Astrocyte (in vitro differentiated cells and primary cell): ENCODE measurements at regions not wholly inside any gene's neighbourhood (a gene's known extent, or its start where the extent isn't known, plus 50 kb on each side); places are given as distances from the start of the nearest gene placed in this dataset.

Experiments used
- DNase-seq: peaks from one replicate; pipeline ENCODE4 v3.0.0-alpha.2; 2010; ENCODE audit warnings: low read depth
- FAIRE-seq: peaks from 2 replicates; lab custom pipeline; 2011; peaks lifted over from hg19 to GRCh38; lab: Jason Lieb, UNC
- H2AFZ ChIP-seq: 2 replicates; pipeline ENCODE4 v1.6.0; 2012; ENCODE audit warnings: low read depth, low read length, inconsistent platforms
- H3K27ac ChIP-seq: 2 replicates; pipeline ENCODE4 v1.5.1; 2011; ENCODE audit warnings: low read depth, low read length, inconsistent platforms
- H3K27me3 ChIP-seq: 2 replicates; pipeline ENCODE4 v1.6.0; 2011; ENCODE audit warnings: low read length, inconsistent platforms; ENCODE audit not compliant: insufficient read depth
- H3K36me3 ChIP-seq: 2 replicates; pipeline ENCODE4 v1.5.1; 2011; ENCODE audit warnings: low read length, inconsistent platforms; ENCODE audit not compliant: insufficient read depth
- H3K4me1 ChIP-seq: 2 replicates; pipeline ENCODE4 v1.5.1; 2011; ENCODE audit warnings: low read length, inconsistent platforms; ENCODE audit not compliant: insufficient read depth
- H3K4me2 ChIP-seq: 2 replicates; pipeline ENCODE4 v1.6.0; 2012; ENCODE audit warnings: low read length, inconsistent platforms
- H3K4me3 ChIP-seq: 2 replicates; pipeline ENCODE4 v1.5.1; 2011; ENCODE audit warnings: low read depth, mild to moderate bottlenecking, low read length, inconsistent platforms; ENCODE audit not compliant: insufficient read depth
- H3K79me2 ChIP-seq: 2 replicates; pipeline ENCODE4 v1.6.0; 2012; ENCODE audit warnings: mild to moderate bottlenecking, low read length, inconsistent platforms; ENCODE audit not compliant: insufficient read depth
- H3K9ac ChIP-seq: 2 replicates; pipeline ENCODE4 v1.6.0; 2012; ENCODE audit warnings: mild to moderate bottlenecking, low read length, inconsistent platforms
- H3K9me3 ChIP-seq: 2 replicates; pipeline ENCODE4 v1.5.1; 2012; ENCODE audit warnings: low read depth, mild to moderate bottlenecking, low read length, inconsistent platforms; ENCODE audit not compliant: insufficient read depth
- H4K20me1 ChIP-seq: 2 replicates; pipeline ENCODE4 v1.6.0; 2012; ENCODE audit warnings: low read length, inconsistent platforms; ENCODE audit not compliant: insufficient read depth
- H3K27ac Mint-ChIP-seq: one replicate; pipeline ENCODE4 v1.8.0; 2021; ENCODE audit warnings: mild to moderate bottlenecking, mixed read lengths; ENCODE audit not compliant: unreplicated experiment
- H3K27me3 Mint-ChIP-seq: one replicate; pipeline ENCODE4 v1.8.0; 2021; ENCODE audit warnings: low read depth, mixed read lengths; ENCODE audit not compliant: unreplicated experiment
- H3K36me3 Mint-ChIP-seq: one replicate; pipeline ENCODE4 v1.8.0; 2021; ENCODE audit warnings: low read depth, mixed read lengths; ENCODE audit not compliant: unreplicated experiment
- H3K4me1 Mint-ChIP-seq: one replicate; pipeline ENCODE4 v1.8.0; 2021; ENCODE audit warnings: low read depth, mixed read lengths; ENCODE audit not compliant: unreplicated experiment
- H3K4me3 Mint-ChIP-seq: one replicate; pipeline ENCODE4 v1.8.0; 2021; ENCODE audit warnings: mild to moderate bottlenecking, moderate library complexity, mixed read lengths; ENCODE audit not compliant: unreplicated experiment
- H3K9me3 Mint-ChIP-seq: one replicate; pipeline ENCODE4 v1.8.0; 2021; ENCODE audit warnings: mild to moderate bottlenecking, mixed read lengths; ENCODE audit not compliant: unreplicated experiment
- EZH2 ChIP-seq: IDR thresholded peaks from 2 replicates; pipeline ENCODE4 v1.6.1; 2012; ENCODE audit warnings: mild to moderate bottlenecking, low read length, inconsistent platforms; ENCODE audit not compliant: insufficient read depth
- TF ChIP-seq, protein P1 (sequence below): IDR thresholded peaks from 2 replicates; pipeline ENCODE4 v1.5.1; 2011; ENCODE audit warnings: low read depth, mild to moderate bottlenecking, inconsistent platforms, low read length, moderate library complexity; ENCODE audit not compliant: insufficient read depth

- Histone ChIP-seq H2AFZ (no peak overlapping the region), H3K27me3 (no peaks in the 10 kb centered on the region), H3K79me2 (no peaks in the 10 kb centered on the region), H3K4me2 (no peak overlapping the region), H3K9me3 (no peaks in the 10 kb centered on the region), H3K4me1 (no peaks in the 10 kb centered on the region), H3K36me3 (no peaks in the 10 kb centered on the region), H4K20me1 (no peaks in the 10 kb centered on the region), H3K27ac (no peak overlapping the region), H3K4me3 (no peak overlapping the region), H3K9ac (no peak overlapping the region)
- DNase-seq (no peak), FAIRE-seq (no peak)
- Mint-ChIP-seq H3K4me1 (peaks cover 4% of the 10 kb centered on the region), H3K9me3 (peaks cover 3% of the 10 kb centered on the region), H3K27me3 (no peaks in the 10 kb centered on the region), H3K36me3 (no peaks in the 10 kb centered on the region), H3K4me3 (no peak overlapping the region), H3K27ac (peak overlapping the region; percentile 41)
- TF ChIP-seq, protein P1, sequence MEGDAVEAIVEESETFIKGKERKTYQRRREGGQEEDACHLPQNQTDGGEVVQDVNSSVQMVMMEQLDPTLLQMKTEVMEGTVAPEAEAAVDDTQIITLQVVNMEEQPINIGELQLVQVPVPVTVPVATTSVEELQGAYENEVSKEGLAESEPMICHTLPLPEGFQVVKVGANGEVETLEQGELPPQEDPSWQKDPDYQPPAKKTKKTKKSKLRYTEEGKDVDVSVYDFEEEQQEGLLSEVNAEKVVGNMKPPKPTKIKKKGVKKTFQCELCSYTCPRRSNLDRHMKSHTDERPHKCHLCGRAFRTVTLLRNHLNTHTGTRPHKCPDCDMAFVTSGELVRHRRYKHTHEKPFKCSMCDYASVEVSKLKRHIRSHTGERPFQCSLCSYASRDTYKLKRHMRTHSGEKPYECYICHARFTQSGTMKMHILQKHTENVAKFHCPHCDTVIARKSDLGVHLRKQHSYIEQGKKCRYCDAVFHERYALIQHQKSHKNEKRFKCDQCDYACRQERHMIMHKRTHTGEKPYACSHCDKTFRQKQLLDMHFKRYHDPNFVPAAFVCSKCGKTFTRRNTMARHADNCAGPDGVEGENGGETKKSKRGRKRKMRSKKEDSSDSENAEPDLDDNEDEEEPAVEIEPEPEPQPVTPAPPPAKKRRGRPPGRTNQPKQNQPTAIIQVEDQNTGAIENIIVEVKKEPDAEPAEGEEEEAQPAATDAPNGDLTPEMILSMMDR: no peak
- TF ChIP-seq EZH2: no peak
Measured at GRCh38 chr6:92521553-92521952, 897.8 kb downstream of the EPHA7 start.

DNA sequence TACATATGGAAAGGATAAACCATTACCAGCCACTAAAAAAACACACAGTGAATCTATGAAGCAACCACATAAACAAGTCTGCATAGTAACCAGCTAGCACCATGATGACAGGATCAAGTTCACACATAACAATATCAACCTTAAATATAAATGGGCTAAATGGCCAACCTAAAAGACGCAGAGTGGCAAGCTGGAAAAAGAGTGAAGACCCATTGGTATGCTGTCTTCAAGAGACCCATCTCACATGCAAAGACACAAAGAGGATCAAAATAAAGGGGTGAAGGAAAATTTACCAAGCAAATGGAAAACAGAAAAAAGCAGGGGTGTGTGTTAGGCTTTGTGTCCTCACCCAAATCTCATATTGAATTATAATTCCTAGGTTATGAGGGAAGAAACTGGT, 909.2 kb downstream of the EPHA7 start:
- no peaks in the 10 kb centered on the region for H3K36me3 ChIP-seq
- FAIRE-seq (no peak), DNase-seq (no peak)
- no peak overlapping the region for H3K9ac ChIP-seq
- TF ChIP-seq EZH2: no peak
- TF ChIP-seq, protein P1: no peak
- no peak overlapping the region for H3K27ac ChIP-seq
- H3K4me1 ChIP-seq: no peaks in the 10 kb centered on the region
- no peaks in the 10 kb centered on the region for H4K20me1 ChIP-seq
- no peak overlapping the region for H3K4me2 ChIP-seq
- H3K36me3 Mint-ChIP-seq: peaks cover 3% of the 10 kb centered on the region
- no peaks in the 10 kb centered on the region for H3K27me3 ChIP-seq
- H3K79me2 ChIP-seq: no peaks in the 10 kb centered on the region
- H3K4me1 Mint-ChIP-seq: no peaks in the 10 kb centered on the region
- no peak overlapping the region for H2AFZ ChIP-seq
- peaks cover 18% of the 10 kb centered on the region for H3K9me3 Mint-ChIP-seq
- H3K27me3 Mint-ChIP-seq: no peaks in the 10 kb centered on the region
- H3K4me3 ChIP-seq: no peak overlapping the region
- no peaks in the 10 kb centered on the region for H3K9me3 ChIP-seq
- no peak overlapping the region for H3K4me3 Mint-ChIP-seq
- no peak overlapping the region for H3K27ac Mint-ChIP-seq

DNA sequence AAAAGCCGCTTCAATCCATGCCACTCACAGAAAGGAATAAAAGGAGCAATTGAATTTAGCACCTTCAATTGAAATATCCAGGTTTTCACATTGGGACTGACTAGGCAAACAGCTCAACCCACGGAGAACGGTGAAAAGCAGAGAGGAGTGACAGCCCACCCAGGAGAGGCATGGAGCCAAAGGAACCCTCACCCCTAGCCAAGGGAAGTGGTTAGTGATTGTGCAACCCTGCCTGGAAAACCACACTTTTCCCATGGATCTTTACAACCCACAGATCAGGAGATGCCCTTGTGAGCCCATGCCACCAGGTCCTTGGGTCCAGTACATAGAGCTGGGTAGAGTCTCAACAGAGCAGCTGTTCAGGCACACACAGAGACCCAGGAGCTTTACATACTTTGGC, 911.8 kb downstream of the EPHA7 start:
- FAIRE-seq: no peak
- Histone ChIP-seq H3K9ac (no peak overlapping the region), H3K4me2 (no peak overlapping the region), H3K27ac (no peak overlapping the region), H3K9me3 (no peaks in the 10 kb centered on the region), H4K20me1 (no peaks in the 10 kb centered on the region), H3K4me3 (no peak overlapping the region), H3K4me1 (no peaks in the 10 kb centered on the region), H3K36me3 (no peaks in the 10 kb centered on the region), H3K27me3 (no peaks in the 10 kb centered on the region), H2AFZ (no peak overlapping the region), H3K79me2 (no peaks in the 10 kb centered on the region)
- no peak for TF ChIP-seq EZH2
- TF ChIP-seq, protein P1: no peak
- Mint-ChIP-seq H3K27me3 (no peaks in the 10 kb centered on the region), H3K4me1 (no peaks in the 10 kb centered on the region), H3K4me3 (no peak overlapping the region), H3K9me3 (peaks cover 18% of the 10 kb centered on the region), H3K36me3 (peaks cover 3% of the 10 kb centered on the region), H3K27ac (no peak overlapping the region)
- DNase-seq: no peak
